Esophagus squamous epithelium (tissue), 4 donors: ENCODE measurements at regions not wholly inside any gene's neighbourhood (a gene's known extent, or its start where the extent isn't known, plus 50 kb on each side); places are given as distances from the start of the nearest gene placed in this dataset.

Experiments used
- CTCF ChIP-seq, 6 experiments: fragments of 450-650 bp in 4 of 6; fragments of 200-600 bp in 2 of 6; sonication (generic) in 2 of 6; IDR thresholded peaks; one replicate each; pipeline ENCODE4 v1.5.1; 2016 to 2019; ENCODE audit warnings: antibody characterized with exemption in 6 of 6, mild to moderate bottlenecking in 4 of 6, moderate library complexity in 4 of 6
- POLR2A ChIP-seq, 4 donors: fragments of 450-650 bp; IDR thresholded peaks; one replicate each; pipeline ENCODE4 v1.6.1; 2017; ENCODE audit warnings: antibody characterized with exemption in 4 of 4, mild to moderate bottlenecking in 4 of 4, moderate library complexity in 3 of 4

- TF ChIP-seq CTCF (IDR thresholded peaks at IDR 0.05) (no peak), POLR2A (IDR thresholded peaks at IDR 0.05) (no peak)
Observed at GRCh38 chr6:22681761-22682160, 112.4 kb downstream of the HDGFL1 start.
